Ishikawa (cell line): ENCODE measurements at regions not wholly inside any gene's neighbourhood (a gene's known extent, or its start where the extent isn't known, plus 50 kb on each side); places are given as distances from the start of the nearest gene placed in this dataset.

Experiments
- EP300 ChIP-seq: IDR thresholded peaks from 2 replicates; pipeline ENCODE4 v1.6.1; 2012; ENCODE audit warnings: borderline replicate concordance
- FOXM1 ChIP-seq: IDR thresholded peaks from 2 replicates; pipeline ENCODE4 v1.6.1; 2012; ENCODE audit warnings: low read depth, borderline replicate concordance
- RAD21 ChIP-seq: IDR thresholded peaks from 2 replicates; pipeline ENCODE4 v1.6.1; 2012; ENCODE audit warnings: low read depth
- TAF1 ChIP-seq: IDR thresholded peaks from 2 replicates; pipeline ENCODE4 v1.6.1; 2012; ENCODE audit warnings: low read depth, mild to moderate bottlenecking
- TF ChIP-seq, protein P1 (sequence below): IDR thresholded peaks from 2 replicates; pipeline ENCODE4 v1.6.1; 2012
- TF ChIP-seq, protein P2 (sequence below): IDR thresholded peaks from 2 replicates; pipeline ENCODE4 v1.6.1; 2012; ENCODE audit warnings: low read depth, mild to moderate bottlenecking
- TF ChIP-seq, protein P3 (sequence below): IDR thresholded peaks from 2 replicates; pipeline ENCODE4 v1.6.1; 2012

DNA sequence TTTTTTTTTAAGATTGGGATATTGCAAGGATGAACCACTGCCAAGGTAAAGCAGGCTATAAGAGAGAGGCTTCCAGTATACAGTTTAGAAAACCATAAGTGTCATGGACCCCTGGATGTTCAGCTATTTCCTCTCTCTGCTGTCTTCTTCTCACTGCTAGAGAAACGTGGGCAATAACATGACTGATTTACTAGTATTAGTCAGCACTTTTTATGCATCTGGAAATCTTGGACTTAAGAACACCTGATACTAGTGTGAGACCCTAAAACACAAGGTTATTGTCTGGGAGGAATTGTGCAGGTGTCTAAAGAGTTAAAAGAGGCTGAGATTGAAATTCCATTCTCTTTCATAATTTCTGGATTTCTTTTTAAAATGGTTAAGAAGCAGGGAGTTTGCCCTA is 460.6 kb upstream of the MCTP2 start:
- TF ChIP-seq, protein P1, sequence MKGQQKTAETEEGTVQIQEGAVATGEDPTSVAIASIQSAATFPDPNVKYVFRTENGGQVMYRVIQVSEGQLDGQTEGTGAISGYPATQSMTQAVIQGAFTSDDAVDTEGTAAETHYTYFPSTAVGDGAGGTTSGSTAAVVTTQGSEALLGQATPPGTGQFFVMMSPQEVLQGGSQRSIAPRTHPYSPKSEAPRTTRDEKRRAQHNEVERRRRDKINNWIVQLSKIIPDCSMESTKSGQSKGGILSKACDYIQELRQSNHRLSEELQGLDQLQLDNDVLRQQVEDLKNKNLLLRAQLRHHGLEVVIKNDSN = no peak
- no peak for TF ChIP-seq EP300
- TF ChIP-seq RAD21 = no peak
- TF ChIP-seq, protein P2, sequence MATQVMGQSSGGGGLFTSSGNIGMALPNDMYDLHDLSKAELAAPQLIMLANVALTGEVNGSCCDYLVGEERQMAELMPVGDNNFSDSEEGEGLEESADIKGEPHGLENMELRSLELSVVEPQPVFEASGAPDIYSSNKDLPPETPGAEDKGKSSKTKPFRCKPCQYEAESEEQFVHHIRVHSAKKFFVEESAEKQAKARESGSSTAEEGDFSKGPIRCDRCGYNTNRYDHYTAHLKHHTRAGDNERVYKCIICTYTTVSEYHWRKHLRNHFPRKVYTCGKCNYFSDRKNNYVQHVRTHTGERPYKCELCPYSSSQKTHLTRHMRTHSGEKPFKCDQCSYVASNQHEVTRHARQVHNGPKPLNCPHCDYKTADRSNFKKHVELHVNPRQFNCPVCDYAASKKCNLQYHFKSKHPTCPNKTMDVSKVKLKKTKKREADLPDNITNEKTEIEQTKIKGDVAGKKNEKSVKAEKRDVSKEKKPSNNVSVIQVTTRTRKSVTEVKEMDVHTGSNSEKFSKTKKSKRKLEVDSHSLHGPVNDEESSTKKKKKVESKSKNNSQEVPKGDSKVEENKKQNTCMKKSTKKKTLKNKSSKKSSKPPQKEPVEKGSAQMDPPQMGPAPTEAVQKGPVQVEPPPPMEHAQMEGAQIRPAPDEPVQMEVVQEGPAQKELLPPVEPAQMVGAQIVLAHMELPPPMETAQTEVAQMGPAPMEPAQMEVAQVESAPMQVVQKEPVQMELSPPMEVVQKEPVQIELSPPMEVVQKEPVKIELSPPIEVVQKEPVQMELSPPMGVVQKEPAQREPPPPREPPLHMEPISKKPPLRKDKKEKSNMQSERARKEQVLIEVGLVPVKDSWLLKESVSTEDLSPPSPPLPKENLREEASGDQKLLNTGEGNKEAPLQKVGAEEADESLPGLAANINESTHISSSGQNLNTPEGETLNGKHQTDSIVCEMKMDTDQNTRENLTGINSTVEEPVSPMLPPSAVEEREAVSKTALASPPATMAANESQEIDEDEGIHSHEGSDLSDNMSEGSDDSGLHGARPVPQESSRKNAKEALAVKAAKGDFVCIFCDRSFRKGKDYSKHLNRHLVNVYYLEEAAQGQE = no peak
- TF ChIP-seq, protein P3, sequence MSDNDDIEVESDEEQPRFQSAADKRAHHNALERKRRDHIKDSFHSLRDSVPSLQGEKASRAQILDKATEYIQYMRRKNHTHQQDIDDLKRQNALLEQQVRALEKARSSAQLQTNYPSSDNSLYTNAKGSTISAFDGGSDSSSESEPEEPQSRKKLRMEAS = no peak
- no peak for TF ChIP-seq TAF1
- TF ChIP-seq FOXM1 = no peak
